HG03095 (cell line): ENCODE measurements at regions not wholly inside any gene's neighbourhood (a gene's known extent, or its start where the extent isn't known, plus 50 kb on each side); places are given as distances from the start of the nearest gene placed in this dataset.

ENCODE experiments used
- ATAC-seq: cut with Tn5 transposase; IDR thresholded peaks from one replicate; pipeline ENCODE4 v1.9.1; 2021; ENCODE audit warnings: moderate library complexity; ENCODE audit not compliant: unreplicated experiment

DNA sequence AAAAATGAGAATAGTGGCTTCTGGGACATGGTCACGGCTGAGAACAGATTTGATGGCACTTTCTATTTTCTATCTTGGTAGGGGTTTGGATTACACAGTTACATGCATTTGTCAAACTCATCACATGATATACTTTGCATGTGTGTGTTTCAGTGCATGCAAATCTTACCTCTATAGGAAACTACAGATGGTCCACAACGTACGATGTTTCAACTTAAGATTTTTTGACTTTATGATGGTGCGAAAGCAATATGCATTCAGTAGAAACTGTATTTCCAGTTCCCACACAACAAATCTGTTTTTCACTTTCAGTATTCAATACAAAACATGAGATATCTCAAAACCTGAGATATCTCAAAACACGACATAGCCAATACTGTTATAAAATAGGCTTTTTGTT lies 231.8 kb upstream of the SPTLC3 start:
- ATAC-seq, result no peak

DNA sequence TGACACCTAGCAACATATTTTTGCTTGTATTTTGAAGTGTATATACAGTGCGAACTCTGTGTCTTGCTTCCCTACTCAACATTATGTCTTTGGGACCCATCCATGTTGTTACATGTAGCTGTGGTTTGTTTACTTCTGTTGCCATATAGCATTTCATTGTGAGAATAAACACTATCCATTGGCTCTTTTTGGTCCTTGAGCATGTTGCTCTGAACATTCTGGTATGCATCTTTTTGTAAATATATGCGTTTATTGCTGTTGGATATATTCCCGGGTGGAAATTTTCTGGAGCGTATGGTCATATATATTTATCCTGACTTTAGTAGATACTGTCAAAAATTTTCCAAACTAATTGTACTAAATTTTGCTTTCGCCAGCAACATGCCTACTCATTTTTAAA lies 222.5 kb upstream of the SPTLC3 start:
- no peak for ATAC-seq

DNA sequence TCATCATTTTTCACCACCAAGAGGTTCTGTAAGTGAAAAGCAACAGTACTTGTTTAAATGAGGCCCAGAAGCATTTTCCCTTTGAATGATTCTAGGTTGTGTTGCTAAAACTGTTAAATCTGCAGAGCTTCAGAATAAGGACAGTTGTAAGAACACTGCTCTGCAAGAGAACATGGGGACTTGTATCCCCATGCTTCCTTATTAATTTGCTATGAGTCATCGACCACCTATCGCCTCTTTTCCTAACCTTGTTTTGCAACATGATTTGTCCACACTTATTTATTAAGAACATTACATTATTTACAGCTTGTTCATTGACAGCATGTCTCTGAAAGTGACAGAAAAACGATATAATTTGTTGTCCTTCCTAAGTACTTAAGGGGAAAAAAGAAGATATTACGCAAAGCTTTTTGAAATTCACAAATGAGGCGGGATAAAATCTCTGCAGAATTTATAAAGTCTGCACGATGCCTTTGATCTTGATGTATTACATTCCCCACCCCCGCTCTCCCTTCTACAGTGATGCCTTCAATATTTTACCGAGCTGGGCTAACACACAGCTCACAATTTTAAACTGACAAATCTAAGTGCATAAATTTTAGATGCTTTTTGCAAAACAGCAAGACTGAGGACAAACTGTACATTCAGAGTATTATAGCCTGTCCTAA lies 220.0 kb upstream of the SPTLC3 start:
- no peak for ATAC-seq

DNA sequence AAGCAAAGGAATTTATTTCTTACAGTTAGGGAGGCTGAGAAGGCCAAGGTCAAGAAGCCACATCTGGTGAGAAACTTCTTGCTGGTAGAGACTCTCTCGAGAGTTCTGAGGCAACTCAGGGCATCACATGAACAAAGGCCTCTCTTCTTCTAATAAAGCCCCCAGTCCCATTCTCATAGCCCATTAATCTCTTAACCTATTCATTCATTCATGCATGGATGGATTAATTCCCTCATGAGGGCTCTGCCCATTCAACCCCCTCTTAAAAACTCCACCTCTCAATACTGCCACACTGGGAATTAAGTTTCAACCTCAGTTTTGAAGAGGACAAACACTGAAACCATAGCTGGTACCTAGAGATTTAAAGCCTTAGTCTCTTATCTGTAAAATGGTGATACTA lies 217.9 kb upstream of the SPTLC3 start:
- no peak for ATAC-seq

DNA sequence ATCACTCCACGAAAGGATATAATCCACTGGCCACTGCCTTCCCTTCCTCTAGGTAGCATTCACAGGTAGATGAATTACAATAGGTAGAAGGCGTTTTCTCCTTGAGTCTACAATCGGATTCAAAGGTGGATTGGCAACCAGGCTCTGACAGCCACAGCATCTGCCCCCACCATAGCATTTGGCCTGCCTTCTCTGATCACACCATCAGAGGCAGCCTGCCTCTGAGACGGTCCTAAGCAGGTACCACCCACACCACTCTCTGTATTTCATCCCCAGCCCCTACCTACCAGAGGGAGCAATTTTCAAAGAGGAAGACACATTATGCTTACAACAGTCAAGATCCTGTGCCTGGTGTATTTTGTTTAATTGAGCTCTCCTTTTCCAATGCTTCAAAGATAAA lies 210.5 kb upstream of the SPTLC3 start:
- ATAC-seq, result no peak

DNA sequence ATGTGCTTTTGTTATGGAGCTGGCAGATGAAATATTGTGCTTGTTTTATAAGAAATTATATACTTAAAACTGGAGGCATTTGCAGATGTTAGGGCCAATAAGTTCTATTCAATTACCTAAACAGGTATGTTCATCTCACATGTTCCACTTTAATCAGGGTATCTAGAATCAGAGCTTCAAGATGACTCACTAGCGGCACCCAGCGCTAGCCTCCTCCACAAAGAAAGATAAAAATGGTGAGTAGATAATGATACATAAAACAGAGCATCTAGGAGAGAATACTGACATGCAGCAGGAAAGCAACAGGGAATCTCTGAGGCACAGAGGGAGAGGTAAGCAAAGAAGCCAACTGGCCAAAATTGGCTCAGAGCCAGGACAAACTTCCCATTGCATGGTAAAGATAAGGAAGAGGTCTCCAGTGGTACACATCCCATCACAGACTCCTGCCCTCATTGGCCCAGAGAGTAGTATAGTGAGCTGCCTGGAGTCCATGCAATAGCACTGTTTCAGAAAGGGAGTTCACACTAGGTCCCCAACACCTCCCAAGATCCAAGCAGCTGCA lies 200.7 kb upstream of the SPTLC3 start:
- no peak for ATAC-seq

DNA sequence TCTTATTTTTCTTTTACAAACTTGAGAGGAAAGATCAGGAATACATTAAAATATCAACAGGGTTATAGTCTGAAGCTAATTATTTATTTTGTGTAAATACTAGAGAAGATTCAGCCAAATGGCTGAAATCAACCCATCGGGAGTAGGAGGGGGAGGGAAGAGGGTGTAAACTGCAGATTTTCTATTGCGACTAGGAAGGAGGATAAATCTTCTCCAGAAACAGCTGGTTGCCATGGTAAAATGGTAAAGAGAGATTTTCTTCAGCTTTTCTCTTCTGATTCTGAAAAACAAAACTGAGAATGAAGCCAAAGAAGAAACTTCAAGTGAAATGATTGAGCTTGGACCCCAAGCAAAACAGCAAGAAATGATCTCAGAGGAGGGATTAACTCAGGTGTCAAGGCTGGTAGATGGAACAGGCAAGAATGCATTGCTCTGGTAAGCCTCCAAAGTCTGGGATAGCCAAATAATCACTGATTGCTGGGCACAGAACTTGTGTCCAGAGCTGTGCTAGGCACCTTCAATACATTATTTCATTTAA lies 193.5 kb upstream of the SPTLC3 start:
- no peak for ATAC-seq

DNA sequence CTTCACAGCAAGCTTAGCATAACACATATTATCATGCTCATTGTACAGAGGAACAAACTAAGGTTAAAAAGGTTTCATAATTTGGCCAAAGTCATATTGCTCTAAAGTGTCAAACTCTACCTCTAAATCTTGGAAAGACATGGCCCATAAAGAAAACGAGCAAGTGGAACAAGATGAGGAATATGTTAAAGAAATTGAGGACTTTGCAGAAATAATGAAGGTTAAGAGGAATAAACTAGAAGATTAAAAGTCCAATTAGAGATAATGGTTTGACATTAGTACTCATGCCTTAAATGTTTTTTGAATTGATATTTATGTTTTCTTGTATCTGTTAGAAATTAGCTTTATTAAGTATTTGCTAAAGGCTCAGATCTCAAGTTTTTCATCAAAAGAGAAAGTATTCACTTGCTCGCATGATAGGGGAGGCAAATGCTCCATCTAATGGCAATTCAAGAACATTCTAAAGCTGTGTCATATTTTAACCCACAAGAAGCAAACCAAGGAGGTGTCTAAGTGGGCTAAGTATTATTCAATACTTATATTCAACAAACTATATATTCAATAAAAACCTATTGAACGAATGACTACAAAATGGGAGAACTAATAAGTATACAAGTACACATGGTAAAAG lies 192.9 kb upstream of the SPTLC3 start:
- ATAC-seq, result no peak

DNA sequence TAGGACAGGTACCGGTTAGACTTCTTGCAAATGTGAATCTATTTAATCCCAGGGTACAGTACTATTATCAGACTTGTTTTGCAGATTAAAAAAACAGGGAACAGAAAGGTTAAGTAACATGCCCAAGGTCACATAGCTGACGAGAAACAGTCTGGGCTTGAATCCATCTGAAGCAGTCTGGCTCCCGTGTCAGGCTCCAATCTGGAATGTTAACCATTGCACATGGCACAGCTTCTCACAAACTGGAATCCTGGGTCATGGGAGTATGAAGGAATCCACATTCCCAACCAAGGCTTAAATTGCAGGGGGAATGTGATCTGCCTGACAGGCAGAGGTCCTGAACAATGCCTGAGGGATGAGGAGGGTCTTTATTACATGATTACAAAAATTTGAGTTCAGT lies 187.5 kb upstream of the SPTLC3 start:
- ATAC-seq, result no peak

DNA sequence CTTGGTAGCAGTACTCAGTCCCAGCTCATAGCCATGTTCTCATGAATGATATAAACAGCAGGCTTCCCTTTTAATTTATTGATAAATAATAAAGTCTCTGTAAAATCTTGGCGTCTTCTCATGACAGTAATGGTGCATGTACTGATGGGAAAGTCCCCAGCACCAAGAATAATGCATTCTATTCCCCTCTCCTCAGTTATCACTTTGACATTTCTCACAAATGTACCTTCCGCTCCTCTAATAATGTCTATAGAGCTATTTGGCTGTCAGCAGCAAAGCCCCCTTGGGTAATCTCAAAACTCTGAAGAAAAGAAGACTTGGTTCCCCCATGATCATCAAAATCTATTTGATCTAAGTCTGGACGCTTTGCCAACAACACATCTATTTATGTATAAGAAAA lies 185.0 kb upstream of the SPTLC3 start:
- no peak for ATAC-seq

DNA sequence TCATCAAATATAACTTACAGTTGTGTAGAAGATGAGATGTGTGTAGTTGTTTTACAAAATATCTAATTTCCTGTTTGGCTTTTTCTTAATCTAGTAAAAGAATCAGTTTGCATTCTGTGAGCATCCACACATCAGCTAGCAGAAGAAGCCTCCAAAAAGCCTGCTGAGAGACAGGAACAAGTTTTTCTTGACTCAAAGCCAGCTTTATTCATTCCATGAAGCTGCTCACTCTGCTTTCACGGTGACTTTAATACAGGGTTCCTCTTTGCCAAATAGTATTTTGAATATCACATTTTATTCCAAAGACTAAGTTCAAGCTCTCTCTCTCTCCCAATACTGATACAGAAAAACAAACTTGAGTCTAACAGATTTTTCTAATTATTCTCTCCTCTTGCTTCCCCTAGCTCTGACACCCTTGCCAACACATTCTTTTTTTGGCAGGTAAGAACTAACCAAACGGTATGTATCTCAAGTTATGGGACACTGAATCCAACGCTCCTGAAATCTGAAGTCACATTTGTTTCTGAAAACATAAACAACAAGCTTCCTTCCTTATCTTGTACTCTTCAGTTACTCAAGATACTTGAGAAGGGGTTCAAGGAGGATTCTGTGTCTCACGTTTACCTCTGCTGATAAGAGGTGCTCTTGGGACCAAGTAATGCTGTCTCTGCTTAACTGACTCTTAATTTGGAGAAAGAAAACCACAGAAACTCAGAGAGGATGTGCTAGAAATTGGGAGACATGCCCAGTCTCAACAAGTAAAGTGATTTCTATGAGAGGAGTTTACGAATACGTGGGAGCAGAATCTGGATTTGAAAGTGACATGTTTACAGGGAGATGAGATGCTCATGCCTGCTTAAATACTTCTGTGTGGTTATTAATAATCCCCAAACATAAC lies 184.2 kb upstream of the SPTLC3 start:
- no peak for ATAC-seq

DNA sequence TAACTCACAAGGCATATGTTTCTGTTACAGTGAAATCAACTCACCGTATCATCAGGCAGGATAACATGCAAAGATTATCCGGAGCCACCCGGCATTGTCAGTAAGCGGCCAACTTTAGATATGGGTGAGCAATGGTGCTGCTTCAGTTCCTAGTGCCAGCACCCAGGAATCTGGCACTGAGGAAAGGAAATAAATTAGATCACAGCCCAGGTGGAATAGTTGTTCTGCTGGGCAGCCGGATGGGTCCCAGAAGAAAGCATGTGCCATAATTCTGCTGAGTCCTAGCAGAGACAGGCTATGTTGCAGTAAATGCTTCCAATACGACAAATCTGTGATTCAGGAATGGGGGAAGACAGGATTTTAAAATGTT lies 183.6 kb upstream of the SPTLC3 start:
- ATAC-seq, result no peak

DNA sequence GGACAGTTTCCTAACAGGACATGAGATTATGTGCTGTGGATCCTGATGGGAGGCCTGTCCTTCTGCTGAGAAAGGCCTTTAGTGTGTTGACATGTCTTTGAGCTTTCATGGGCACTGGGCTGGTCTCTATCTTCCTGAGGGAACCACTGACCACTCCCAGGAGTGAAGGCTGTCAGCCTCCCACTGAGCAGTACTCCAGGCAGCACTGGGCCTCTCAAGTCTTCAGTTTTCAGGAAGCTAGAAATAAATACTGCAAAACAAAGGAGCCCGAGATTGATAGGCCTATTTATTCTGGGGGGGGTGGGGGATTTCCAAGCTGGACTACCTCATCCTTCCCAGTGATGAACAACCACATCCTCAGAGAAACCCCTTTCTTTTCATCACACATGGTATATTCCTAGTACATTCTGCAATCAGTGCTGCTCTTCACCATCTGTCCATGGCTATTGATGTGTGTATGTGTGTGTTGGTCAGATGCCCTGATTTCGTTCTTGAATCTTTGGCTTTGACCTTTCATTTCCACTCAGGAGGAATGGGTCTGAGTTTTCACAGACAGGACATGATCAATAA lies 180.9 kb upstream of the SPTLC3 start:
- no peak for ATAC-seq

DNA sequence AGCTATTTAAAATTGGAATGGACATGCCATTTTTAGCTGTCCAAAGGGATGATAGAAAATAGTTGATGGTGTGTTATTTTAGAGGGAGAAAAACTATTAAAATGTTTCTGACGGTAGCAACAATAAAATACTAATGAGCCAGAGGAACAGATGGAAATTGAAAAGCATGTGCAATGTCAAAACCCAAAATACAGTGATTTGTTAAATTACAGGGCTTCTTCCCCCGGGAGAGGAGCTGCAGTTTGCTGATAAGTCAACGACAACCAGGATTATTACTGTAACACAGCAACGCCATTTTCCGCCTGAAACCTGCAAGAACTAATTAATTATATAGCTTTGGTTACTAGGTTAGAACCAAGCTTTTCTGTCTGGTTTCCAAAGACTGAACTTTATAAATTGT lies 179.6 kb upstream of the SPTLC3 start:
- no peak for ATAC-seq

DNA sequence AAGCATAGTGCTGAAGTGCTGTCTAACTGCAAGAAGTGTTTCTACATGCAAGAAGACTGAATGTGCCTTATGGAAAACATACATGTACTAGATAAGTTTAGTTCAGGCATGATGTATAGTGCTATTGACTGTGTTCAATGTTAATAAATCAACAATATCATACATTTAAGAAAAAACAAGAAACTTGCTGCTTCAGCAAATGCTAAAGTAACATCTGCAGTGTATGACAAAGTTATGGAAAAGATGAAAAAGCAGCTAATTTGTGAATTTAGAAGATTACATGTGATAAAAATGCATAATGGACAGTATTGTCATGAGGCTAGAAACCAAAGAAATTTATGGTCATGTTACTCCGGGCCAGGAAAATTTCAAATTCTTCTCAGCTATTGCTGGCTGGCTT lies 174.9 kb upstream of the SPTLC3 start:
- no peak for ATAC-seq

DNA sequence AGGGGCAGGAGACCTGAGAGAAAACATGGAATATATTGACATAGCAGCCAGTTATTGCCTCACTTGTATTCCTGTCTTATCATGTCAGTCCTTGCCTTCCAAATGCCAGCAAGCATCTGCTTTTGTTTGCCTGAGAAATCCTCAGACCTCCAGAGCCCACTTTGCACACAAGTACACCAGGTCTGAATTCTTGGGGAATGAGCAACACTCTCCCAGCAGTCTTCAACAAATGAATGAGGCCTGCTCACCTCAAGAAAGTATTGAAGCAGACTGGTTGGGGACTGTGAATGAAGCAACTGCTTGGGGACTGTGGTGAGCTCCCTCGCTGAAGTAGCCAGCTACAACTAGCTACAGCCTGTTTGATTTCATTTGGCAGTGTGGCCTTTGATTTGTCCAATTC lies 172.8 kb upstream of the SPTLC3 start:
- ATAC-seq, result no peak

DNA sequence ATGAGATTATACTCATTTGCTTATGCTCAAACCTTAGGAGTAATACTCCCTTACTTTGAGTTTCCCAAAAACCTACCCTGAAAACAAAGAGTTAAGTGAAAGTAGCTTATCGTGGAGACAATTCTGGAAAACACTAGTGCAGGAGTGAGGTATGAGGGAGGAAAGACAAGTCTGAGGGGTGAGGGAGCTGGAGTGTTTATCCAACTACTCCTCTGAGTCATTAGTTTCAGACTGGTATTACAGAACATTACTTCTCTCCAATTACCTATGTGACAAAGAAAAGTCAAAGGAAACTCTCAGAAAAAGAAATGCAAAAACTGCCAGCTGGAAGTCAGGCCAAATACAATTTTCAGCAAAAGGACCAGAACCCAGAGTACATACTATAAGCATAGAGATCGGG lies 171.1 kb upstream of the SPTLC3 start:
- ATAC-seq, result no peak

DNA sequence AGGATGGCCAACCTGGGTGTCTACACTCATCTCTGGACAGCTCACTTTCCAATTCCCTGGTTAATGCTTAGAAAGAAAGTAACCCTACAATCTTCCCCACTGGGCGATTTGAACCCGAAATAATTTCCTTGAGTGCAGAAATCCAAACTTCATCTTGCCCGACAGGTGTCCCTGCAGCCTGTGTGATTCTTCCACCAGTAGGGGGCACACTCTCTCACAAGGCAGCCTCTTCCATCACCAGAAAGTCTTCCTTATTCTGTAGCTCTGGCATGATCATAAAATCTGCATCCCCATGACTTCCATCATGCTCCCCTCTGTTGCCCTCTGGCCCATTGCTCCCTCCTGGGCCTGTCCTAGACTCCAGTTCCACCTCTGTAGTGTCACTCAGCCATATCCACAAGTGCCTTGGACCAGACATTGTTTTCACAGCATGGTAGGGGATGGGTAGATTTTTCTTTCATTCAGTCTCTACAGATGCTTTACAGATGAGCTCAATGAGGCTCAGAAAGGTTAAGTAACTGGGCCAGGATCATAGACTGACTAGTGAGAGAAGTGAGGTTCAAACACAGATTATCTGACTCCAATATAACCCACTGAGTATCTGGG lies 170.4 kb upstream of the SPTLC3 start:
- ATAC-seq, result no peak

DNA sequence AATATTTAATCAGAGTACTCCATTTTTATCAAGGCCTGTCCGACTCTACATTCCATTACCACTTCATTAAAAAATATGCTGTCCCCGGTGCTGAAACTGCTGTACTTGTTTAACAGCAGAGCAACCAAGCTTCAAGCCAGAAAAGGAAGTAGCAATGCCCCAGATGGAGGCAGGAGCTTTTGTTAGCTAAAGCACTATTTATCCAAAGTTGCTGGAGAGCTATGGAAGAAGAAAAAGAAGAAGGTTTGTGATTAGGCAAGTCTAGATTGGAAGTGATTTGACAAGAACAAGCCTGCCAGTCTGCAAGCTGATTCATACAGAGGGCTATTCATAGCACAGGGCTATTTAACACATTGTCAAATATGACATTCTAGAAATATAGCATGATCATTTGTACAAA lies 160.9 kb upstream of the SPTLC3 start:
- no peak for ATAC-seq

DNA sequence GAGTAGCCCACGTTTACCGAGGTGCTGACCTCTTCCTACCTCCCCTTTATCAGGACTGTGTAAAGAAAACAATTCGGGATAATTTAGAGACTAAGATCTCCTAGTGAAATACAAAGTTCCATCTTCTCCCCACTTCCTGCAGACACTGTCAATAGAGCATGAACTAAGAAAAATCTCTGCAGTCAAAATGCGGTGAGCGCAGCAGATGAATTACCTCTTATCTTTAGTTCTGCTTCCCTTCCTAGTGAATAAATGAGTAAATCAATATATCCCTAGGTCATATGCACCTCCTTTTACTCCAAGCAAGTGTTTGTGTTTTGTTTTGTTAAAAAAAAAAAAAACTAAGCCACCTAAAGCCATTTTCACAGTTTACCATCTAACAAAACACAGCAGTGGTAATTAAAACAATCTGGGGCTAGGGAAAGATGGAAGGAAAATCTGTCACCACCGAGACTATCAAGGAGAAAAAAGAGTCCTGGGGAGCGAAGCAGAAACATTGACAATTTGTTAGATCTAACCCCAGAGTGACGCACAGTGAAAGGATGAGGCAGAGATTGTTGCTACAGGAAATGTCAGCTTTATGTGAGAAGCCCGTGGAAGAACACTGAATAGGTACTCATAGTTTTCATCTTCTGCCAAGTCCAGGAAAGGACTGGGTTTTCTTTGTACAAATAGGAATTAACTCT lies 159.4 kb upstream of the SPTLC3 start:
- ATAC-seq, result no peak
